Loucy (cell line): ENCODE measurements at regions not wholly inside any gene's neighbourhood (a gene's known extent, or its start where the extent isn't known, plus 50 kb on each side); places are given as distances from the start of the nearest gene placed in this dataset.

Experiments used
- CTCF ChIP-seq: fragments of 200-600 bp; sonication (generic); conservative IDR thresholded peaks from 2 replicates; pipeline ENCODE4 v1.5.1; 2014; ENCODE audit warnings: mild to moderate bottlenecking, antibody characterized with exemption, low read length
- EZH2phosphoT487 ChIP-seq: fragments of 200-600 bp; IDR thresholded peaks from 2 replicates; pipeline ENCODE4 v1.6.1; 2018; ENCODE audit warnings: antibody characterized with exemption, mild to moderate bottlenecking, moderate library complexity, borderline replicate concordance

- TF ChIP-seq CTCF (no peak), EZH2phosphoT487 (no peak)
Measured at GRCh38 chr9:13920557-13920956, 393.4 kb downstream of the NFIB start.
